BE2C (cell line): ENCODE measurements at regions not wholly inside any gene's neighbourhood (a gene's known extent, or its start where the extent isn't known, plus 50 kb on each side); places are given as distances from the start of the nearest gene placed in this dataset.

ENCODE experiments used
- DNase-seq: peaks from one replicate; pipeline ENCODE4 v3.0.0-alpha.2; 2020
- H3K27me3 ChIP-seq: fragments of 250-450 bp; sonication (Bioruptor Pico); 2 replicates; pipeline ENCODE4 v1.5.1; 2020; ENCODE audit warnings: mild to moderate bottlenecking
- H3K36me3 ChIP-seq: fragments of 250-450 bp; sonication (Bioruptor Pico); 2 replicates; pipeline ENCODE4 v1.5.1; 2020; ENCODE audit warnings: mild to moderate bottlenecking
- H3K4me1 ChIP-seq: fragments of 250-450 bp; sonication (Bioruptor Pico); 2 replicates; pipeline ENCODE4 v1.5.1; 2020
- H3K4me3 ChIP-seq: 2 replicates; pipeline ENCODE4 v1.5.1; 2011; ENCODE audit warnings: low read depth, low read length
- H3K9me3 ChIP-seq: fragments of 250-450 bp; sonication (Bioruptor Pico); 2 replicates; pipeline ENCODE4 v1.5.1; 2020
- CTCF ChIP-seq: IDR thresholded peaks from 2 replicates; pipeline ENCODE4 v1.5.1; 2012; ENCODE audit warnings: mild to moderate bottlenecking, low read depth, low read length

- Histone ChIP-seq H3K4me3 (peak overlapping the region; percentile 21), H3K9me3 (no peaks in the 10 kb centered on the region), H3K4me1 (peaks cover 32% of the 10 kb centered on the region), H3K27me3 (no peaks in the 10 kb centered on the region), H3K36me3 (no peaks in the 10 kb centered on the region)
- DNase-seq = peak; percentile 83
- TF ChIP-seq CTCF = no peak
These were observed 118.7 kb upstream of the TAF11L2 start for GRCh38 chr5:17379100-17379951.

GRCh38 chr5:17381932-17382331, 116.1 kb upstream of the TAF11L2 start:
- no peaks in the 10 kb centered on the region for H3K9me3 ChIP-seq
- DNase-seq = no peak
- no peak overlapping the region for H3K4me3 ChIP-seq
- no peaks in the 10 kb centered on the region for H3K27me3 ChIP-seq
- no peak for TF ChIP-seq CTCF
- peaks cover 29% of the 10 kb centered on the region for H3K4me1 ChIP-seq
- no peaks in the 10 kb centered on the region for H3K36me3 ChIP-seq

GRCh38 chr5:17383526-17383925, 114.5 kb upstream of the TAF11L2 start:
- H3K27me3 ChIP-seq = no peaks in the 10 kb centered on the region
- H3K9me3 ChIP-seq = no peaks in the 10 kb centered on the region
- no peak overlapping the region for H3K4me3 ChIP-seq
- TF ChIP-seq CTCF = no peak
- no peaks in the 10 kb centered on the region for H3K36me3 ChIP-seq
- DNase-seq = no peak
- peaks cover 29% of the 10 kb centered on the region for H3K4me1 ChIP-seq

GRCh38 chr5:17384181-17384580, 113.8 kb upstream of the TAF11L2 start:
- Histone ChIP-seq H3K4me3 (no peak overlapping the region), H3K27me3 (no peaks in the 10 kb centered on the region), H3K4me1 (peaks cover 29% of the 10 kb centered on the region), H3K9me3 (peaks cover 2% of the 10 kb centered on the region; the same call in 1 of the 2 replicates), H3K36me3 (no peaks in the 10 kb centered on the region)
- no peak for TF ChIP-seq CTCF
- DNase-seq = peak; percentile 18

- TF ChIP-seq CTCF = no peak
- H3K9me3 ChIP-seq = peaks cover 2% of the 10 kb centered on the region; the same call in 1 of the 2 replicates
- H3K4me1 ChIP-seq = peaks cover 9% of the 10 kb centered on the region
- H3K36me3 ChIP-seq = no peaks in the 10 kb centered on the region
- DNase-seq = no peak
- H3K4me3 ChIP-seq = no peak overlapping the region
- H3K27me3 ChIP-seq = no peaks in the 10 kb centered on the region
These were observed 109.3 kb upstream of the TAF11L2 start for GRCh38 chr5:17388717-17389116.

GRCh38 chr5:17394086-17394485, 103.9 kb upstream of the TAF11L2 start:
- Histone ChIP-seq H3K4me1 (no peaks in the 10 kb centered on the region), H3K4me3 (no peak overlapping the region), H3K36me3 (no peaks in the 10 kb centered on the region), H3K27me3 (no peaks in the 10 kb centered on the region), H3K9me3 (no peaks in the 10 kb centered on the region; the same call in 1 of the 2 replicates)
- no peak for TF ChIP-seq CTCF
- no peak for DNase-seq
